HCEC 1CT (cell line): ENCODE measurements at regions not wholly inside any gene's neighbourhood (a gene's known extent, or its start where the extent isn't known, plus 50 kb on each side); places are given as distances from the start of the nearest gene placed in this dataset.

ENCODE experiments used
- DNase-seq: peaks from one replicate; pipeline ENCODE4 v3.0.0-alpha.2; 2017

- DNase-seq, result peak; percentile 26
These were observed 240.6 kb upstream of the PDGFD start for GRCh38 chr11:104404231-104405175.

DNA sequence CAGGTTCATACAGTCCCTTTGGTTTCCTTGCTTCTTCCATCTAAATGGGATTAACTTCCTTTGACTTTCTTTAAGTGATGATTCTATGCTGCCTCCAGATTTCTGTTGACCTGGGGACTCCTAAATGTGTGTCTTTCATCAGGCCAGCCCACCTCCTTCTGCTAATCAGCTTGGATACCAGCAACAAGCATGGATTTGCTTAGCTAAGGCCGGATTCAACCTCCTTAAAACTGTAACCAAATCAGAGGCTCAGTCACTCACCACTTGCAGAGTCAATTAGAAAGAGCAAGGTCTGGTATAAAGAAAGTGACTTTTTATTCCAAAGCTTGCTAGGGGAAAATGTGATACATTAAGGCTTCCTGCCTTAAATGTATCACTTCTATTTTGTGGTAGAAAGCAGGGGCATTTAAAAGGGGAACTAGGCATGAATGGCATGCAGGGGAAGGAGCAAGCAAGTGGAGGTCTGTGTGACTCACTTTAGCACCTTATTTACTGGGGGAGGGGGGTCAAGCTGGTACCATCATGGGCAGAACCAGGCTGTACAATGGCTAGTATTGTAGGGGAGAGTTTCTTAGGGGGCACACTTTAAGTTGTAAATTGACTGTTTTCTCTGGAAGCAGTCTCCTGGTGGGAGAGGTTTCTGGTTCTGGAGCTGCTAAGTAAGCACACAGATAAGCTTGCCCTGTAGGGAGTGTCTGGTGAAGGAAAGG, 239.0 kb upstream of the PDGFD start:
- DNase-seq, result no peak

GRCh38 chr11:104394508-104394907, 230.6 kb upstream of the PDGFD start:
- DNase-seq, result no peak

DNA sequence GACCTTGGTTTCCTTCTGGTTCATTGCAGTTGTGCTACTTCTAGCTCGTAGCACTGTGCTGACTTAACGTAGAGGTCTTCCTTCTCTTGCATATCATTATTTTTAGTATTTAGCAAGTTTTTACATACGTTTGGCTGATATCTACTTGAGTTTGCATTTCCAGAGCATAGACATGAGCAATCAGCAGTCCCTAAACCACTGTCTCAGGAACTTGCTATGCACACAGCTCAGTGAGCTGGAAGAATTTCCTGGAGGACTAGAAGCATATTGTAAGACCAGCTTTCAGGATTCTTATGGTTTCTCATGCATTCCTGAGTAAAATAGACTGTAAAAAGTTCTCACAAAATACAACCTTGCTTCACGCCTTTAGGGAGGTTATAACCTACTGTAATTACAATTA, 226.7 kb upstream of the PDGFD start:
- DNase-seq, result no peak

DNA sequence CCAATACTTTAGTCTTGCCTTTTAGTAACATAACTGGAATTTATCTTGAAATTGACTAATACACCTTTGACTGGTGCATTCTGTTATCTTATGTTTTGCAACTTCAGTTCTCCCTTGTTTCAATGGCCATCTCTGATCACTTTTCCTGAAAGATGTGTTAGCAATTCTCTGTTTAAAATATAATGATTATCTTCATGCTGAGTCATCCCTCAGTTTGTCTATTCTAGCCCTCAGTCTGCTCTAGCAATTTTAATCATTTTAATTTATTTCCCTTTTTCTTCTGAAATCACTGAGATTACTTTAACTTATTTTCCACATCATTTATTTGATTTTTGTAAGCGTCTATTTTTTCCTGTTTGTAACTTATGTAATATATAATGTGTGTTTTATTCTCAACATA, 221.9 kb upstream of the PDGFD start:
- DNase-seq, result no peak

DNA sequence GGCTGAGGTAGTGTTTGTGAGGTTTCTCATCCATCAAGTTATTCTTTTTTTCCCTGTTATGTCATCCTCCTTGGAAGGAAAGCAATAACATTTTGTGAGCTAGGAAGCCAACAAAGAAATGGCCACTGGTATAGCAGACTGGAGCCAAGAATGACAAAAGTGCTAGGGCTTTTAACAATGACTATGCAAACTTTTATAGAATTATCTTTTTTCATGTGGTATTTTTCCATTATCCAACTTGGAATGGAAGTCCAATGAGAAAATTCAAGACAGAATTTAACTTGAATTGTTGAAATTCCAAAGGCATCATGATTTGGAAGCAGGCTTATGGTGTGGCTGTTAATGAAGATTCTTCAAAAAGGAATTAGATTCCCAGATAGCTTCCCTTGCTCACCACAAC, 216.4 kb upstream of the PDGFD start:
- DNase-seq, result no peak

- DNase-seq, result no peak
These were observed 208.2 kb upstream of the PDGFD start for GRCh38 chr11:104372111-104372510.

DNA sequence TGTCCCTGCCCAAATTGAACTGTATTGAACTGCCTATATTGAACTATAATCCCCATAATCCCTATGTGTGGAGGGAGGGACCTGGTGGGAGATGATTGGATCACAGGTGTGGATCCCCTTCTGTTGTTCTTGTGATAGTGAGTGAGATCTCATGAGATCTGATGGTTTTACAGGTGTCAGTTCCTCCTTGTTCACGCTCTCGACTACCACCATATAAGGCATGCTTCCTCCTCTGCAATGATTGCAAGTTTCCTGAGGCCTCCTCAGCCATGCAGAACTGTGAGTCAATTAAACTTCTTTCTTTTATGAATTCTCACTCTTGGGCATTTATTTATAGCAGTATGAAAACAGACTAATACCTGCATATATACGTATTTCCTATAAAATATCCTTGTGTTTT, 206.5 kb upstream of the PDGFD start:
- no peak for DNase-seq

GRCh38 chr11:104369761-104370160, 205.8 kb upstream of the PDGFD start:
- peak; percentile 4 for DNase-seq

DNA sequence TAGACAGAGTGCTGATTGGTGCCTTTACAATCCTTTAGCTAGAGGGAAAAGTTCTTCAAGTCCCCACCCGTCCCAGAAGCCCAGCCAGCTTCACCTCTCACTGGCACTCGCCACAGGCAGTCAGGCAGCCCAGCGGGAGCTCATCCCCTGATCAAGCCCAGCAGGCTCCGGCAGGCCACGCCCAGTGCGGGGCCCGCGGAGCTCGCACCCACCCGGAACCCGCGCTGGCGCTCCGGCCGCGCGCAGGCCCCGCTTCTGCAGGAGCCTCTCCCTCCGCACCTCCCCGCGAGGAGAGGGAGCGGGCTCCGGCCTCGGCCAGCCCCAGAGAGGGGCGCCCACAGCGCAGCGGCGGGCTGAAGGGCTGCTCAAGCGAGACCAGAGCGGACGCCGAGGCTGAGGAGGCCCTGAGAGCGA, 202.4 kb upstream of the PDGFD start:
- DNase-seq, result no peak

DNA sequence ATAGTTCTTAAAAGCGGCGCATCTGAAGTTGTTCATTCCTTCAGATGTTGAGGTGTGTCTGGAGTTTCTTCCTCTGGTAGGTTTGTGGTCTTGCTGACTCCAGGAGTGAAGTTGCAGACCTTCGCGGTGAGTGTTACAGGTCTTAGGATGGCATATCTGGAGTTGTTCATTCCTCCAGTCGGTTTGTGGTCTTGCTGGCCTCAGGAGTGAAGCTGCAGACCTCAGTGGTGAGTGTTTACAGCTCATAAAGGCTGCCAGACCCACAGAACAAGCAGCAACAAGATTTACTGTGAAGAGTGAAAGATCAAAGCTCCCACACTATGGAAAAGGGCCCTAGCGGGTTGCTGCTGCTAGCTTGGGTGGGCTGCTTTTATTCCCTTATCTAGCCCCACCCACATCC, 201.7 kb upstream of the PDGFD start:
- DNase-seq, result no peak

DNA sequence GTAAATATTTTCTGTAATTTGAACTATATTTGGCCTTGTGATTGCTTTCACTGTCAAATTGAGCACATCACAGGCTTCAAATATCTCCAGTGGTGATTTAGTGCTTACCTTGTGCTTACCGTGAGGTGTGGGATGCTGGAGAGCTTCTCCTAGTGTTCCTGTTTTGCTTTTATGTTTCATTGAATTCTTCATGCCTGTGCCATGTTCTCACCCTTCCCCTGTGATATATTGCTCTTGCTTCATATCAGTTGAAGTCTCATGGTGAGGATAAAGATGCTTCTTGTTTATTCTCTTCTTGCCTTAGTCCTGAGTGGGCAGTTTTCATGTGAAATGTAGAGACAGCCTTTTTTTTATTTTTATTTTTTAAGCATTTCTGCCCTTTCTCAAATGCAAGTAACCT, 198.0 kb upstream of the PDGFD start:
- DNase-seq, result no peak

- no peak for DNase-seq
These were observed 188.1 kb upstream of the PDGFD start for GRCh38 chr11:104352036-104352435.

GRCh38 chr11:104343578-104343977, 179.6 kb upstream of the PDGFD start:
- DNase-seq, result no peak

DNA sequence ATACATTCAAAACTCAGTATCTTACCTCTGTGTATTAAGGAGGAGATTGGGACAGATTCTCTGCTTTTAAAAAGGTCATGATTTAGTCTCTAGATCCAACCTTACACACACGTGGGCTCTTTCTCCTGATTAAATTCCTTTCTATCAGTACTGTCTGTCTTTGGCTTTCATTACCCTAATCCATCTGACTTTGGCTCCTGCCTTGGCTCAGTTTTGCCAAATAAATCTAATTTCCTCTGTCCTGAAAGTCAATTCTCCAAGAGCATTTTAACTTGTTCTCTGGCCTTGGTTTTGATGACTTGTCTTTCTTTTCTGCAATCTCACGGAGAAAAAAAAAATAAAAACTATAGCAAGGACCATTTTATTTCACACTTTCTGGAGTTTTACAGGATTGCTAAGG, 176.6 kb upstream of the PDGFD start:
- DNase-seq, result no peak

DNA sequence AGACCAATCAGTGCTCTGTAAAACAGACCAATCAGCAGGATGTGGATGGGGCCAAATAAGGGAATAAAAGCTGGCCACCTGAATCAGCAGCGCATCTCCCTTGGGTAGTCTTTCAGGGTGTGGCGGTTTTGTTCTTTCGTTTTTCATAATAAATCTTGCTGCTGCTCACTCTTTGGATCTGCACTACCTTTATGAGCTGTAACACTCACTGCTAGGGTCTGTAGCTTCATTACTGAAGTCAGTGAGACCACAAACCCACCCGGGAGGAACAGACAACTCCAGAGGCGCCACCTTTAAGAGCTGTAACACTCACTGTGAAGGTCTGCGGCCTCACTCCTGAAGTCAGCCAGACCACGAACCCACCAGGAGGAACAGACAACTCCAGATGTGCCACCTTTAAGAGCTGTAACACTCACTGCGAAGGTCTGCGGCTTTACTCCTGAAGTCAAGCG, 175.5 kb upstream of the PDGFD start:
- DNase-seq, result no peak

GRCh38 chr11:104338186-104338585, 174.2 kb upstream of the PDGFD start:
- no peak for DNase-seq

DNA sequence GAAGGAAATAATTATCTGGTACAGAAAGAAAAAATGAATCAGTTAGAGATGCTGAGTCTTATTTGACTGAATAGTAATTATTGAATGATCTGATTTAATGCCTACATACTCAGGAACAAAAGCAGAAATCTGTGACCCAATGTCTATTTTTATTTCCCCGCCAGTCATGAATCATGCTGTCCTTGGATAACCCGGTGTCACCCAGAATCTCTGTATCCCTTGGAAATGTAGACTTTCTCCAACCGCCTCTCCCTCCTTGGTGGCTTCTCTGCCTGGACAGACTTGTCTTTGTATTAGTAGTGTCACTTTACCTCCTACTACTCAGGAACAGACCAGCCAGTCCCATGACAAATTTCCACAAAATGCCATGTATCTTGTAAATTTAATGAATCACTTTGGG, 173.3 kb upstream of the PDGFD start:
- DNase-seq, result no peak

DNA sequence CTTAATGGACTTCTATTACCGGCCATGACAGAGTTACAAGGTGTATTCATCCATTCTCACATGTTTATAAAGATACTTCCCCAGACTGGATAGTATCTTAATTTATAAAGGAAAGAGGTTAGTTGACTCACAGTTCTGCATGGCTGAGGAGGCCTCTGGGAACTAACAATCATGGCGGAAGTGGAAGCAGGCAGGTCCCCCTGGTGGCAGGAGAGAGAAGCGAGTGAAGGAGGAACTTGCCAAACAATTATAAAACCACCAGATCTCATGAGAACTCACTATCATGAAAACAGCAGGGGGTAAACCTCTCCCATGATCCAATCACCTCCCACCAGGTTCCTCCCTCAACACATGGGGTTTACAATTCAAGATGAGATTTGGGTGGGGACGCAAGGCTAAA, 170.0 kb upstream of the PDGFD start:
- DNase-seq, result no peak

DNA sequence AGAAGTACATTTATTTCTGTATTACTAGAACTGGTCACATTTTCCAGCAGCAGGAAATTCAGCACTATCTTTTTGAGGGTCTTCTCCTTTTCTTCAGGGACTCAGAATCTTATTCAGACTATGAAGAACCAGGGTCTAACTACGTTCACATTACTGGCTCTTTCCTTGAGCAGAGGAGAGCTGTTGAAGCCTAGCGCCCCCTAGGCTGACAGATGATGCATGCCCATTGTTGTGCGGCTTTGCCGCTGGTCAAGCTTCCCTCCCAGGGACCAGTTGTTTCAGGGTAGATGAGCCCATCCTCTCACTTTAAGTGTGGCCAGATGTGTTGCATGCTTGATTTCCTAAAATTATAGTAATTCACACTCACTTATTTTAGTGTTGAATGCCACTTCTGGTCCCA, 168.2 kb upstream of the PDGFD start:
- DNase-seq, result no peak

DNA sequence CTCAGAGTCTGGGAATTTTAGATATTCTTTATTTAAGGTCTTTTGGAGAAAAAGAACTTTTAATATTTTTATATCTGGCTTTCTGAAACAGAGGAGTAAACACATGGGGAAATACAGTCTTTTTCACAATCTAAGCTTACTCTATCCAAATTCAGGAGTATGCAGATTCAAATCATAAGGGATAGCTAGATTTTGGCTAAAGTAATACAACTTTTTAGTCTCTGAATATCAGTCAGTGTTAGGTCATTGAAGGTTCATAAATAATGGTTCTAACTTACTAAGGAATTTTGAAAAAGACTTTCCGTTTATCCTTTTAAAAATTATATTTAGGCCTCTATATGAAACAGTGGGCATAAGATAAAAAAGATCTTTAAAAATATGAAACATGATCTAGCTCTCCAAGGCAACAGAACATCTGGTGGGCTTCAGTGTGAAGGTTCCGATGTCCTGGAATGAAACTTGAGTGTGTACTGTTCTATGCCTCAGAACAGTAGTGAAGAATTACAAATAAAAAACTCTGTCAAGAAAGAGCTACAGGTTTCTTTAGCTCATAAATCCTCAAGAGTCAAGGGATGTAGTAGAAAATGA, 165.2 kb upstream of the PDGFD start:
- no peak for DNase-seq

DNA sequence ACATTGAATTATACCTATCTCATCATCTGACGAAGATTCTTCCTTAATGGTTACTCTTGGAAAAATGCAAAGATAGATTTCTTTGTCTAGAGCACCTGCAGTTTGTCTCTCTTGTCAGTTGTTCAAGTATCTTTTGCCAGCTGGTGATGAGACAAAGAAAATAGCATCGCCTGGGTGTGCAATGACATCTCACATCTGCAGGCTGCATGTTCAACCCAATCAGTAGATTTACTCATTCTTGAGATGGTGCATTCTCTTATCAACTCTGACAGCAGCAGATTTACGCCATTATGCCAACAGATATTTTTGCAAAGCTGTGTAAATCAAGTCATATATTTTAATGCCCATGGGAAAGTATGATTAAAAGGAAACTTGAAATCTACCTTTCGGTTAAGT, 164.6 kb upstream of the PDGFD start:
- no peak for DNase-seq

DNA sequence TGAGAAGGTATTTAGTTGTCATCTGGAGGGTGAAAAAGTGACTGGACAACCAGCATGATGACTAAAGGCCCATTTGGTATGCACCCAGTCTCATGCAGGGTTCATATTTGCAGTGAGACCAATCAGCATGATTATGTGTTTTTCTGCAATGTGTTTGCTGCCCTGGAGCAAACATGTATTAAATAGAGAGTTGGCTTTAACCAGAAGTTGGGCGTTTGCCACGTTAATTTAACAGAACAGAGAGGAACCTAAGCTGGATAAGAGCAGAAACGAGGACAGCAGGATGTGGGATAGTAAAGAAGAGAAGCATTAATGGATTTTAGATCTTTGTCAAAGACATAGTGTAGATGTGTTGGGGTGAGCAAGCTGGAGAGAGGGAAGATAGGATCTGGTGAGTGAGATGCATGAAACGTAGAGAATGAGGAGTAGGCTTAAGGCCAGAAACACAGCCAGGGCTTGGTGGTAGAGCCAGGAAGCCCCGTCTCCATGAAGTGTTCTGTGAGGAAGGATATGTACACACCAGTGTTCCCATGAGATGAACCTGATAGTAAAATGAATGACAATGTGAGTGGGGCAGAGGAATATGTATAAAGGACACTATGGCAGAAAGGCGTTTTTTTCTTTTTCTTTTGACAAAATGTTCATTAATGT, 164.0 kb upstream of the PDGFD start:
- DNase-seq, result no peak
